Spinal cord (tissue), 9 donors: ENCODE measurements at regions not wholly inside any gene's neighbourhood (a gene's known extent, or its start where the extent isn't known, plus 50 kb on each side); places are given as distances from the start of the nearest gene placed in this dataset.

Source experiments
- DNase-seq, 6 donors: peaks; one replicate each; pipeline versions ENCODE4 v3.0.0 to v3.0.0-alpha.2; 2013 to 2015; ENCODE audit warnings: low spot score in 6 of 6, low read depth in 4 of 6
- H3K27ac ChIP-seq: one replicate; pipeline ENCODE4 v1.5.1; 2013; ENCODE audit warnings: low read depth, low read length, control low read depth
- H3K27me3 ChIP-seq: one replicate; pipeline ENCODE4 v1.6.1; 2013; ENCODE audit warnings: low read length; ENCODE audit not compliant: control insufficient read depth, insufficient read depth
- H3K36me3 ChIP-seq: one replicate; pipeline ENCODE4 v1.6.1; 2013; ENCODE audit warnings: low read length; ENCODE audit not compliant: control insufficient read depth, insufficient read depth
- H3K4me1 ChIP-seq: one replicate; pipeline ENCODE4 v1.6.1; 2013; ENCODE audit warnings: low read length; ENCODE audit not compliant: control insufficient read depth, insufficient read depth
- H3K4me3 ChIP-seq: one replicate; pipeline ENCODE4 v1.5.1; 2013; ENCODE audit warnings: low read depth, low read length, control low read depth
- H3K9me3 ChIP-seq: one replicate; pipeline ENCODE4 v1.6.1; 2013; ENCODE audit warnings: low read length; ENCODE audit not compliant: control insufficient read depth, insufficient read depth
- WGBS: methylation state at CpG from one replicate; pipeline ENCODE4 v1.1.5; 2013; ENCODE audit warnings: missing lambda C conversion rate; ENCODE audit not compliant: insufficient coverage; 5-methylcytosine and 5-hydroxymethylcytosine counted together
- donor health status: healthy.

GRCh38 chr6:69623357-69623756, 173.5 kb downstream of the LMBRD1 start:
- Histone ChIP-seq H3K36me3 (no peaks in the 10 kb centered on the region), H3K27ac (no peak overlapping the region), H3K27me3 (no peaks in the 10 kb centered on the region), H3K4me3 (no peak overlapping the region), H3K9me3 (no peaks in the 10 kb centered on the region), H3K4me1 (no peaks in the 10 kb centered on the region)
- WGBS: 73% methylated on average over 1 of the region's 1 CpG
- DNase-seq: no peak

- WGBS: 20% methylated on average over 1 of the region's 2 CpGs
- no peaks in the 10 kb centered on the region for H3K4me1 ChIP-seq
- no peaks in the 10 kb centered on the region for H3K36me3 ChIP-seq
- no peaks in the 10 kb centered on the region for H3K27me3 ChIP-seq
- H3K9me3 ChIP-seq: no peaks in the 10 kb centered on the region
- H3K4me3 ChIP-seq: no peak overlapping the region
- H3K27ac ChIP-seq: no peak overlapping the region
- DNase-seq: no peak
These were observed 173.9 kb downstream of the LMBRD1 start for GRCh38 chr6:69622924-69623323.

GRCh38 chr6:69622230-69622629, 174.6 kb downstream of the LMBRD1 start:
- peak in 2 of 6 donors; percentile 28 to 54 for DNase-seq
- Histone ChIP-seq H3K4me1 (no peaks in the 10 kb centered on the region), H3K27me3 (no peaks in the 10 kb centered on the region), H3K36me3 (no peaks in the 10 kb centered on the region), H3K9me3 (no peaks in the 10 kb centered on the region), H3K27ac (no peak overlapping the region), H3K4me3 (no peak overlapping the region)
- WGBS: 48% methylated on average over 2 of the region's 3 CpGs

- WGBS: 86% methylated on average over 6 of the region's 7 CpGs
- DNase-seq: no peak
These were observed 179.6 kb downstream of the LMBRD1 start for GRCh38 chr6:69617163-69617562.

DNA sequence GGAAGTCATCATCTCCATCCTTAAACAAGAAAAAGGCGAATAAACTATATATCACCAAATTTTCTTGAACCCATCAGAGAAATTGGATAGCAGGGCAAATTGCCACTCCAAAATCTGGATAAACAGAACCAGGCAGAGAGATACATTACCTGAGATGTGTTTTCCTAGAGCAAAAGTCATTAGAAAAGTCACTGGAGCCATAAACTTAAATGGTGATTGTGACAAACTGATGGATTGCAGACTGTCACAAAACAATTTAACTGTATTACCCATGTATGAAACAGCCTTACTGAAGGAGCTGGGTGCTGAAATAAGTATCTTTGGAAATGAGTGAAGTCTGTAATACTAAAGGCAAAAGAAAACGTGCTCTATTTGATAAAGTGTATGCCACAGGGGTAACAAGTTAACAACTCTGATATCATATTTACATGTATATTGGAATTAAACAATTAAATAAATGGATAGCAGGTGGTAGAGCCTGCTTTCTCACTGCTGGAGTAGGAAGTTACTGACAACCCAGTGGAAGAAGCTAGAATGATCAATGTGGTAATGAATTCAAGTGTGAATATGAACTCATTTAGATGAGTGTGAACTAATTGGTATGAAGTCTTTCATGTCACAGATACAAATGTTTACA, 186.9 kb downstream of the LMBRD1 start:
- no peak for DNase-seq
- no peaks in the 10 kb centered on the region for H3K36me3 ChIP-seq
- WGBS: no CpG with 5 or more reads among the region's 2 CpGs

More at GRCh38 chr6:69617163-69617562, 179.6 kb downstream of the LMBRD1 start:
- Histone ChIP-seq H3K4me3 (no peak overlapping the region), H3K9me3 (no peaks in the 10 kb centered on the region), H3K36me3 (no peaks in the 10 kb centered on the region), H3K4me1 (no peaks in the 10 kb centered on the region), H3K27me3 (no peaks in the 10 kb centered on the region), H3K27ac (no peak overlapping the region)

DNA sequence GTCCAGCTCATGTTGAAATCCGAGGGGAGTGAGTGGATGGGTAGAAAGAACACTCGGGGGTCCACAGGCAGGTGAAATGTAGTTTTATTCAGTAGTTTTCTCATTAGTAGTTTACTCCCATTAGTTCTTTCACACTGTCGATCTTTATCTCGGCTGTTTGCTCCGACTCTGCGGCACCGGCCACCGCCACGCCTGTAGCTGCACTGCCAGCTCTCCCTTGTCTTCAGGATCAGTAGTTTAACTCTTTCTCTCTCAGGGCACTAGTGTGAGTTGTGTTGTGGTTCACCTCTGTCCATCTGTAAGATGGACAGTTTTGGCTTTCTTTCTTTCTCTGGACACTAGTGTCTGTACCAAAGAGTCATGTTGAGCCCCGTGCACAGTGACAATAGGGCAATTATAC, 195.7 kb downstream of the LMBRD1 start:
- WGBS: no CpG with 5 or more reads among the region's 10 CpGs
- Histone ChIP-seq H3K4me1 (no peaks in the 10 kb centered on the region), H3K27ac (no peak overlapping the region), H3K4me3 (no peak overlapping the region), H3K27me3 (no peaks in the 10 kb centered on the region), H3K36me3 (no peaks in the 10 kb centered on the region), H3K9me3 (no peaks in the 10 kb centered on the region)
- no peak for DNase-seq

More for the DNA sequence above, 186.9 kb downstream of the LMBRD1 start:
- Histone ChIP-seq H3K9me3 (no peaks in the 10 kb centered on the region), H3K4me3 (no peak overlapping the region), H3K27me3 (no peaks in the 10 kb centered on the region), H3K4me1 (no peaks in the 10 kb centered on the region), H3K27ac (no peak overlapping the region)

DNA sequence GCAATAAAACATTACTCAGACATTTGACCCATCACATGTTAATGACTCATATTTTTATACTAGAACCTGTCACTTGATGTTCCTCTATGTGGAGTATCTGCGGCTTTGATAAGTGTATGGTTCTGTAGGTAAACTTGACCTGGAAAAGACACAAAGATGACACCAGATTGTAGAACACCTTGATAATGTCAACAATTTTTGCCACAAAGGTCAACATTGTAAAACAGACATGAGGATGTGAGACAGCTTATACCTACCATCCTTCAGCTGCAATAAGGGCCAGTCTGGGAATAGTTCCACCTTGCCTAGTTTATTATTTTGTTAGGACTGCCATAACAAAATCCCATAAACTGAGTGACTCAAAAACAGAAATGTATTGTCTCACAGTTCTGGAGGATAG, 202.4 kb downstream of the LMBRD1 start:
- Histone ChIP-seq H3K4me3 (no peak overlapping the region), H3K27me3 (no peaks in the 10 kb centered on the region), H3K4me1 (no peaks in the 10 kb centered on the region), H3K36me3 (no peaks in the 10 kb centered on the region), H3K9me3 (no peaks in the 10 kb centered on the region), H3K27ac (no peak overlapping the region)
- WGBS: no CpG with 5 or more reads among the region's 1 CpG
- no peak for DNase-seq

DNA sequence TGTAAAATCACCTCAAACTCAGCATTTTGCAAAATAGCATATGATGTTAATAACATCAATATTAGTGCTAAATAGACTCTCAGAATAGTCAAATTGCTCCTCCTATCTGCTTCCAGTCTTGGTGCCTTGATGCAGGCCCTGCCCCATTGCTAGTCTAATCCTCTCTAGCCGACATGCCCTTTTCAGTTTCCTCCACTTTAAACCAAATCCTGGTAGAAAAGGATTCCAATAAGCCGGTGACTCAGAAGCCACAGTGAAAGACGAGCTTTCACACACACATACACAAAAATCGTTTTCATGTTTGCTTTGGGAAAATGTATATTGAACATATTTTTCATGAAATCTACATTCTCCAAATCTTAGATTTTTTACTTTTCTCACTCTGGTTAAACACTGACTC, 203.1 kb downstream of the LMBRD1 start:
- Histone ChIP-seq H3K36me3 (no peaks in the 10 kb centered on the region), H3K27me3 (no peaks in the 10 kb centered on the region), H3K9me3 (no peaks in the 10 kb centered on the region), H3K4me3 (no peak overlapping the region), H3K27ac (no peak overlapping the region), H3K4me1 (no peaks in the 10 kb centered on the region)
- DNase-seq: no peak
- WGBS: no CpG with 5 or more reads among the region's 4 CpGs

GRCh38 chr6:69589626-69590025, 207.2 kb downstream of the LMBRD1 start:
- Histone ChIP-seq H3K4me1 (no peaks in the 10 kb centered on the region), H3K4me3 (no peak overlapping the region), H3K9me3 (no peaks in the 10 kb centered on the region), H3K36me3 (no peaks in the 10 kb centered on the region), H3K27ac (no peak overlapping the region), H3K27me3 (no peaks in the 10 kb centered on the region)
- DNase-seq: no peak

DNA sequence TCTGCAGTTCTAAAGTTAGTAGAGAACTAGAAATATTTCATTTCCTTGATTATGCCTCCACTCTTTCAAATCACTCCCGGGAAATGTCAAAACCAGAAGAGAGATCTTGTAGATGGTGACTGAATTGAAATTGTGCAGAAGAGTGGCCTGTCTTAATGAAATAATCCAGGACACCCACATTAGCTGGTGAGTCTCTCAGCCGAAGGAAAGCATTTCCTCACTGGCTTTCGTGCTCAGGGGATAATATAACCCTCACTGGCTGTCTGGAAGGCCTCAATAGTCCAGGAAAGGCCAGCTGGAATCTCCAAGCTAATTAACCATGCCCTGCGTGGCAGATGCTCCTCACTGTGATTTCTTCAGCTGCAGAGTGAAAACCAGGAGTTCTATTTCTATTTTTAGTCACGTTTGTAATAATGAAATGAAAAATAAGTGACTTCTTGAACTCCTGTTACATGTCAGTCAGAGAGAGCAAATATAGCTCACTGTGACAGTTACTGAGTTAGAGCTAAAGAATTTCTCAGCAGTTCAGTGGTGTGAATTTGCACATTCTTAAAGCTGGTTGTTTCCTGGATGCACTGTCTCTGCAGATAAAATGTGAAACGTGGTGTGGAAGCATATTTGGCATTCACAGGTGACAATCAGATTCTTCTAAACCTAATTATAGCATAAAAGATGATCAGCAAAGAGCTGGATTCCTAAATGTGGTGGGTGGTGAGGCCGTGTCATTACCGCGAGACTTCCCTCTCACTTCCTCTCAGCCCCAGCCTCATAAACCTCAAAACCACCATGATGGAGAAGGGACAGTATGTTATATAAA, 211.7 kb downstream of the LMBRD1 start:
- WGBS: 28% methylated on average over 4 of the region's 9 CpGs
- Histone ChIP-seq H3K4me3 (no peak overlapping the region), H3K4me1 (no peaks in the 10 kb centered on the region), H3K36me3 (no peaks in the 10 kb centered on the region), H3K27ac (no peak overlapping the region), H3K9me3 (no peaks in the 10 kb centered on the region), H3K27me3 (no peaks in the 10 kb centered on the region)
- DNase-seq: peak in 2 of 6 donors; percentile 19 to 37
